ENCODE measurements at regions not wholly inside any gene's neighbourhood (a gene's known extent, or its start where the extent isn't known, plus 50 kb on each side); places are given as distances from the start of the nearest gene placed in this dataset.

- TF ChIP-seq CTCF (IDR thresholded peaks at IDR 0.05) (no peak), EP300 (IDR thresholded peaks at IDR 0.05; ENCODE audit: low read depth) (no peak)
These were observed 60.9 kb upstream of the ABL1 start for GRCh38 chr9:130774183-130774582.
